DOHH2 (cell line): ENCODE measurements at regions not wholly inside any gene's neighbourhood (a gene's known extent, or its start where the extent isn't known, plus 50 kb on each side); places are given as distances from the start of the nearest gene placed in this dataset.

ENCODE experiments used
- EZH2phosphoT487 ChIP-seq: fragments of 200-600 bp; sonication (generic); IDR thresholded peaks from 2 replicates; pipeline ENCODE4 v1.6.1; 2017; ENCODE audit warnings: borderline replicate concordance, mild to moderate bottlenecking, antibody characterized with exemption, low read length, moderate library complexity, mixed read lengths
- TF ChIP-seq, protein P1 (sequence below): fragments of 200-600 bp; sonication (generic); IDR thresholded peaks from one replicate; pipeline ENCODE4 v1.5.1; 2014; ENCODE audit warnings: antibody characterized with exemption, mild to moderate bottlenecking, low read depth, low read length; ENCODE audit not compliant: poor library complexity, severe bottlenecking

DNA sequence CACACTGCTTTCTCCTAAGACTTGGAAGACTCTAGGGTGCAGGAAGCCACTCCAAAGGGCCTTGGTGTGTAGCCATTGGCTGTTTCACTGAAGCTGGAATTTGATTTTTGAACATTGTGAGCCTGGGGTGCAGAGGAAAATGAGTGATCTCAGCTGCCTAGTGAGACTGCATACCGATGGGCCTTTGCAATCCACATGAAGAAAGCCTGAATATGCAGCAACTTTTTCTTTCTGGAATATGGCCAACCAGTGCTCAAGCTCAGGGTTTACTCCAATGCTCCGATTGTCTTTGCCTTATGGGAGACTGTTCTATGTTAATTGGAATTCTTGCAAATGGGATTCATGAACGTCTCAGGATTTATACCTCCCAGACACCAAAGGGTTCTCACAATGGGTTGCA is 242.6 kb downstream of the DOK5 start:
- TF ChIP-seq, protein P1, sequence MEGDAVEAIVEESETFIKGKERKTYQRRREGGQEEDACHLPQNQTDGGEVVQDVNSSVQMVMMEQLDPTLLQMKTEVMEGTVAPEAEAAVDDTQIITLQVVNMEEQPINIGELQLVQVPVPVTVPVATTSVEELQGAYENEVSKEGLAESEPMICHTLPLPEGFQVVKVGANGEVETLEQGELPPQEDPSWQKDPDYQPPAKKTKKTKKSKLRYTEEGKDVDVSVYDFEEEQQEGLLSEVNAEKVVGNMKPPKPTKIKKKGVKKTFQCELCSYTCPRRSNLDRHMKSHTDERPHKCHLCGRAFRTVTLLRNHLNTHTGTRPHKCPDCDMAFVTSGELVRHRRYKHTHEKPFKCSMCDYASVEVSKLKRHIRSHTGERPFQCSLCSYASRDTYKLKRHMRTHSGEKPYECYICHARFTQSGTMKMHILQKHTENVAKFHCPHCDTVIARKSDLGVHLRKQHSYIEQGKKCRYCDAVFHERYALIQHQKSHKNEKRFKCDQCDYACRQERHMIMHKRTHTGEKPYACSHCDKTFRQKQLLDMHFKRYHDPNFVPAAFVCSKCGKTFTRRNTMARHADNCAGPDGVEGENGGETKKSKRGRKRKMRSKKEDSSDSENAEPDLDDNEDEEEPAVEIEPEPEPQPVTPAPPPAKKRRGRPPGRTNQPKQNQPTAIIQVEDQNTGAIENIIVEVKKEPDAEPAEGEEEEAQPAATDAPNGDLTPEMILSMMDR: no peak
- TF ChIP-seq EZH2phosphoT487: no peak
